Vagina (tissue), 2 donors: ENCODE measurements at regions not wholly inside any gene's neighbourhood (a gene's known extent, or its start where the extent isn't known, plus 50 kb on each side); places are given as distances from the start of the nearest gene placed in this dataset.

Source experiments
- DNase-seq, 2 donors: peaks; one replicate each; pipeline ENCODE4 v3.0.0-alpha.2; 2017; ENCODE audit errors: extremely low spot score in 2 of 2
- H3K27ac ChIP-seq: fragments of 200-600 bp; sonication (generic); one replicate; pipeline ENCODE4 v1.5.1; 2019
- H3K27me3 ChIP-seq: fragments of 200-600 bp; sonication (generic); one replicate; pipeline ENCODE4 v1.5.1; 2019
- H3K36me3 ChIP-seq, 2 donors: fragments of 200-600 bp; sonication (generic); one replicate each; pipeline ENCODE4 v1.5.1; 2017 to 2019
- H3K4me1 ChIP-seq: fragments of 200-600 bp; sonication (generic); one replicate; pipeline ENCODE4 v1.5.1; 2019
- H3K4me3 ChIP-seq, 2 donors: fragments of 200-600 bp; sonication (generic); 1 replicate in 1 of 2; 2 replicates in 1 of 2; pipeline ENCODE4 v1.5.1; 2016 to 2019
- H3K9me3 ChIP-seq: fragments of 200-600 bp; sonication (generic); one replicate; pipeline ENCODE4 v1.5.1; 2019
- CTCF ChIP-seq, 3 experiments: fragments of 450-650 bp in 2 of 3; fragments of 200-600 bp in 1 of 3; sonication (generic) in 1 of 3; IDR thresholded peaks; one replicate each; pipeline ENCODE4 v1.5.1; 2017 to 2019; ENCODE audit warnings: antibody characterized with exemption in 3 of 3, mild to moderate bottlenecking in 2 of 3, moderate library complexity in 2 of 3
- POLR2A ChIP-seq, 2 donors: fragments of 450-650 bp; IDR thresholded peaks; one replicate each; pipeline ENCODE4 v1.6.1; 2017; ENCODE audit warnings: antibody characterized with exemption in 2 of 2, mild to moderate bottlenecking in 2 of 2, moderate library complexity in 2 of 2
- POLR2AphosphoS5 ChIP-seq, 2 donors: sonication (generic); formaldehyde crosslinking; IDR thresholded peaks; one replicate each; pipeline ENCODE4 v1.9.0; 2017; ENCODE audit warnings: antibody characterized with exemption in 2 of 2, mild to moderate bottlenecking in 2 of 2, low read depth in 1 of 2; ENCODE audit not compliant: insufficient read depth in 1 of 2
- intact Hi-C: fragments of 100-400 bp; cut with DNase I; formaldehyde crosslinking; loops from one replicate; pipeline ENCODE4 v1.15.1; 2023

DNA sequence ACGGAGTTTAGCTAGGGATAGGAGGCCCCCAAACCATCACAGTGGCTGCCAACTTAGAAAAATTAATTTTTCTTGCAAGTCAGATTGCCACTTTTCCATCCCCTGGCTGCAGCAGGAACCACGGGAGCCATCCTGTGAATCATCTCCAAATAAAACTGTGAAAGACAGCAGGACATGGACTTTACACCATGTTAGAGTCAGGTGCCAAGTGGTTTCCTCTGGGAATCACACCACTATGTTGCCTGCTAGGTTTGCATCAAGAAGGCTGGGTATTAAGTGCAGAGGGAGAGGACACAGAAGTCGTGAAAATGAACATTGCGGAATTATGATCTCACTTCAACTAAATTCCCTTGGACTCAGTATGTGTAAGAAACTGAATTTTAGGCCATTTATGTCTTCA is 471.3 kb upstream of the GOT2 start:
- H3K36me3 ChIP-seq = no peaks in the 10 kb centered on the region
- intact Hi-C loops = no loop called here
- H3K27me3 ChIP-seq = no peaks in the 10 kb centered on the region

DNA sequence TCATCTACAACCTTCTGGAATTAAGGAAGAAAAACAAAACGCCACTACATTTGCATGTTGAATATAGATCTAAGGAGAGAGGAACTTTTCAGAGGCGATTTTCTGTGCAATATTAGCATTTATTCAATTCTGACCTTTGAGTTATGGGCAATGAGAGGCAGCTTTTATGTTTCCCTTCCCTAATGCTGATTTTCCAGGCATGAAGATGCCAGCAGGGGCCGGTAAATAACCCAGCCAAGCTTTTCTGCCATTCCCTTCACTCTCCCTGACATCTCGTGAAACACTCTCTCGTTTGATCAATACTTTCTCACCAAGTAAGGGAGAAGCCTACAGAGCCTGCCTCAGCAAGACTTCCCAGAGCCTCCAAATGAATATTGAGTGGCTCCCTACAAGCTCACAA is 470.5 kb upstream of the GOT2 start:
- TF ChIP-seq POLR2AphosphoS5 (IDR thresholded peaks at IDR 0.05; ENCODE audit: insufficient read depth in 1 of 2, low read depth in 1 of 2) (no peak), POLR2A (IDR thresholded peaks at IDR 0.05) (no peak), CTCF (IDR thresholded peaks at IDR 0.05) (no peak)
- Histone ChIP-seq H3K27me3 (no peaks in the 10 kb centered on the region), H3K36me3 (no peaks in the 10 kb centered on the region), H3K4me1 (no peaks in the 10 kb centered on the region), H3K4me3 (no peak overlapping the region), H3K27ac (no peak overlapping the region), H3K9me3 (no peaks in the 10 kb centered on the region)
- DNase-seq = no peak
- intact Hi-C loops = no loop called here

More for the DNA sequence above, 471.3 kb upstream of the GOT2 start:
- Histone ChIP-seq H3K27ac (no peak overlapping the region), H3K9me3 (no peaks in the 10 kb centered on the region), H3K4me3 (no peak overlapping the region), H3K4me1 (no peaks in the 10 kb centered on the region)
- no peak for DNase-seq
- TF ChIP-seq POLR2A (IDR thresholded peaks at IDR 0.05) (no peak), CTCF (IDR thresholded peaks at IDR 0.05) (no peak)

- TF ChIP-seq POLR2AphosphoS5 (IDR thresholded peaks at IDR 0.05; ENCODE audit: insufficient read depth in 1 of 2, low read depth in 1 of 2) = no peak
- TF ChIP-seq POLR2A (IDR thresholded peaks at IDR 0.05) = no peak
- TF ChIP-seq CTCF (IDR thresholded peaks at IDR 0.05) = no peak
- intact Hi-C loops = no loop called here
- DNase-seq = no peak
- Histone ChIP-seq H3K27me3 (no peaks in the 10 kb centered on the region), H3K4me1 (no peaks in the 10 kb centered on the region), H3K27ac (no peak overlapping the region), H3K4me3 (no peak overlapping the region), H3K36me3 (no peaks in the 10 kb centered on the region), H3K9me3 (no peaks in the 10 kb centered on the region)
These were observed 468.2 kb upstream of the GOT2 start for GRCh38 chr16:59202233-59202862.

GRCh38 chr16:59201821-59202220 is 467.7 kb upstream of the GOT2 start:
- Histone ChIP-seq H3K27me3 (no peaks in the 10 kb centered on the region), H3K36me3 (no peaks in the 10 kb centered on the region), H3K9me3 (no peaks in the 10 kb centered on the region), H3K4me3 (no peak overlapping the region), H3K27ac (no peak overlapping the region), H3K4me1 (no peaks in the 10 kb centered on the region)
- no peak for DNase-seq
- TF ChIP-seq POLR2A (IDR thresholded peaks at IDR 0.05) (no peak), POLR2AphosphoS5 (IDR thresholded peaks at IDR 0.05; ENCODE audit: insufficient read depth in 1 of 2, low read depth in 1 of 2) (no peak), CTCF (IDR thresholded peaks at IDR 0.05) (no peak)
- intact Hi-C loops = no loop called here

DNA sequence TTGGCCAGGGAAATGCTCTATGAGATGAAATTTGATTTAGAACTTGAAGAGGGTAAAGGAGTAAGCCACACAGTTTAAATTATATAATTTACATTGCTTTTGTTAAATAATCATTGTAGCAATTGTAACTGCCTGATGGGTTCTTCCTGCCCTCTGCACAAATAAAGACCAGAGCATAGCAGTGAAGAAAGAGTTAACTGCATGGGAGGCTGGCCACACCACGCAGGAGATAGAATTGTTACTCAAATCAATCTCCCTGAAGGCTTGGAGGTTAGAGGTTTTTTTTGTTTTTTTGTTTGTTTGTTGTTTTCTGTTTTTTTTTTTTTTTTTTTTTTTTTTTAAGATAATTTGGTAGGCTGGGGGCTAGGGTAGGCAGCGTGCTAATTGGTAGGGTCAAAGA is 467.0 kb upstream of the GOT2 start:
- Histone ChIP-seq H3K27ac (no peak overlapping the region), H3K36me3 (no peaks in the 10 kb centered on the region), H3K9me3 (no peaks in the 10 kb centered on the region), H3K4me3 (no peak overlapping the region), H3K4me1 (no peaks in the 10 kb centered on the region), H3K27me3 (no peaks in the 10 kb centered on the region)
- intact Hi-C loops = no loop called here
- no peak for TF ChIP-seq CTCF (IDR thresholded peaks at IDR 0.05)
- no peak for TF ChIP-seq POLR2AphosphoS5 (IDR thresholded peaks at IDR 0.05; ENCODE audit: insufficient read depth in 1 of 2, low read depth in 1 of 2)
- no peak for TF ChIP-seq POLR2A (IDR thresholded peaks at IDR 0.05)
- DNase-seq = no peak
